ENCODE measurements at regions not wholly inside any gene's neighbourhood (a gene's known extent, or its start where the extent isn't known, plus 50 kb on each side); places are given as distances from the start of the nearest gene placed in this dataset.

GRCh38 chr14:87079416-87079815, 913.6 kb downstream of the GALC start:
- no peaks in the 10 kb centered on the region for H3K36me3 ChIP-seq (ENCODE audit: insufficient read depth, low read length, poor library complexity, severe bottlenecking)
- intact Hi-C loops (cut with micrococcal nuclease; ENCODE audit: unreplicated experiment): no loop called here
- BruUV-seq (replicated peaks): no TSS peak
- no peak for DNase-seq (ENCODE audit: low spot score)
- H3K27ac ChIP-seq (ENCODE audit: low read depth, low read length, poor library complexity, severe bottlenecking): no peak overlapping the region
- H3K9me3 ChIP-seq (ENCODE audit: low read depth, low read length, poor library complexity, severe bottlenecking): no peaks in the 10 kb centered on the region
- H3K4me3 ChIP-seq (ENCODE audit: low read depth, low read length, poor library complexity, severe bottlenecking): no peak overlapping the region
- H3K27me3 ChIP-seq (replicated peaks; ENCODE audit: insufficient read depth, low read depth, low read length, poor library complexity): no peaks in the 10 kb centered on the region
- POLR2A ChIA-PET (ENCODE audit: low non-redundant PET): no interaction called here
- H3K4me1 ChIP-seq (ENCODE audit: insufficient read depth, low read length, poor library complexity, severe bottlenecking): peaks cover 16% of the 10 kb centered on the region
- TF ChIP-seq CTCF (conservative IDR thresholded peaks at IDR 0.05; ENCODE audit: low read depth, low read length) (no peak), EZH2 (IDR thresholded peaks at IDR 0.05; ENCODE audit: borderline replicate concordance, low read depth, low read length, poor library complexity, severe bottlenecking) (no peak)
- CTCF ChIA-PET: no interaction called here

DNA sequence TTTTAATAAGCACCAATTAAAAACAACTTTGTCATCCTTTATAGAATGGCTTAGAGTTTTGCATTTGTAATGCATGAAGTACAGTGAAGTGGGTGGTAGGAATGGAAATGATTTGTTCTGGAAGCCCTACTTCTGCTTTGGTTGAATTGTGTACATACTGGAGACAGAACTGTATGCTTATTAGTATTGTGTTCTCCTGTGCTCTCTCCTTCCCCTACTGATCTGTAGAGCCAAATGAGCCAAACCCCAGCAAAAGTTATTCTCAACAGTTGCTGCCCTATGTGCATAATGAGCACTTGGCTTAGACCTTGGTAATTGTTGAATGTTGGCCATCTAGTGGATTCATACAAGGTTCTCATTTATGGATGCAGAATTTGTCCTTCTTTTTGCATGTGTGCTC, 916.1 kb downstream of the GALC start:
- TF ChIP-seq CTCF (conservative IDR thresholded peaks at IDR 0.05; ENCODE audit: low read depth, low read length) (no peak), EZH2 (IDR thresholded peaks at IDR 0.05; ENCODE audit: borderline replicate concordance, low read depth, low read length, poor library complexity, severe bottlenecking) (no peak)
- no peak overlapping the region for H3K27ac ChIP-seq (ENCODE audit: low read depth, low read length, poor library complexity, severe bottlenecking)
- H3K9me3 ChIP-seq (ENCODE audit: low read depth, low read length, poor library complexity, severe bottlenecking): no peaks in the 10 kb centered on the region
- no peak for DNase-seq (ENCODE audit: low spot score)
- intact Hi-C loops (cut with micrococcal nuclease; ENCODE audit: unreplicated experiment): no loop called here
- no peaks in the 10 kb centered on the region for H3K36me3 ChIP-seq (ENCODE audit: insufficient read depth, low read length, poor library complexity, severe bottlenecking)
- POLR2A ChIA-PET (ENCODE audit: low non-redundant PET): no interaction called here
- peaks cover 22% of the 10 kb centered on the region for H3K4me1 ChIP-seq (ENCODE audit: insufficient read depth, low read length, poor library complexity, severe bottlenecking)
- no peak overlapping the region for H3K4me3 ChIP-seq (ENCODE audit: low read depth, low read length, poor library complexity, severe bottlenecking)
- CTCF ChIA-PET: no interaction called here
- no peaks in the 10 kb centered on the region for H3K27me3 ChIP-seq (replicated peaks; ENCODE audit: insufficient read depth, low read depth, low read length, poor library complexity)
- no TSS peak for BruUV-seq (replicated peaks)

DNA sequence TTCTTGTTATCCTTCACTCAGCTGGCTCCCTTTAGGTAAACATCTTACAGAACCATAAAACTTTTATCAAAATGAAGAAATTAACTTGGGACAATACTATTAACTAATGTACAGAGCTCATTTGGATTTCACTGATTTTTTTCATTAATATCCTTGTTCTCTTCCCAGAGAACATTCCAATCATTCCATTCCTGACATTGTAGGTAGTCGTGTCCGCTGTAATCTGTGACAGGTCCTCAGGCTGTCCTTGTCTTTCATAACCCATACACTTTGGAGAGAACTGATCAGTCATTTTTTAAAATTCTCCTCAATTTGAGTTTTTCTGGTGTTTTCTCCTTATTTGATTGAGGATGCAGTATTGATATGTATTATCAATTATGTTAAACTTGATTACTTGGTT, 916.8 kb downstream of the GALC start:
- Histone ChIP-seq H3K27me3 (replicated peaks; ENCODE audit: insufficient read depth, low read depth, low read length, poor library complexity) (no peaks in the 10 kb centered on the region), H3K4me1 (ENCODE audit: insufficient read depth, low read length, poor library complexity, severe bottlenecking) (peaks cover 22% of the 10 kb centered on the region), H3K4me3 (ENCODE audit: low read depth, low read length, poor library complexity, severe bottlenecking) (no peak overlapping the region), H3K9me3 (ENCODE audit: low read depth, low read length, poor library complexity, severe bottlenecking) (no peaks in the 10 kb centered on the region), H3K36me3 (ENCODE audit: insufficient read depth, low read length, poor library complexity, severe bottlenecking) (no peaks in the 10 kb centered on the region), H3K27ac (ENCODE audit: low read depth, low read length, poor library complexity, severe bottlenecking) (no peak overlapping the region)
- BruUV-seq (replicated peaks): no TSS peak
- ChIA-PET POLR2A (ENCODE audit: low non-redundant PET) (no interaction called here), CTCF (no interaction called here)
- intact Hi-C loops (cut with micrococcal nuclease; ENCODE audit: unreplicated experiment): no loop called here
- no peak for DNase-seq (ENCODE audit: low spot score)
- no peak for TF ChIP-seq CTCF (conservative IDR thresholded peaks at IDR 0.05; ENCODE audit: low read depth, low read length)
- no peak for TF ChIP-seq EZH2 (IDR thresholded peaks at IDR 0.05; ENCODE audit: borderline replicate concordance, low read depth, low read length, poor library complexity, severe bottlenecking)
